Neural progenitor cell (in vitro differentiated cells): ENCODE measurements at regions not wholly inside any gene's neighbourhood (a gene's known extent, or its start where the extent isn't known, plus 50 kb on each side); places are given as distances from the start of the nearest gene placed in this dataset.

ENCODE experiments used
- EZH2 ChIP-seq: fragments of 200-600 bp; sonication (generic); IDR thresholded peaks from 2 replicates; pipeline ENCODE4 v1.6.1; 2017; ENCODE audit warnings: antibody characterized with exemption, mild to moderate bottlenecking, moderate library complexity
- TF ChIP-seq, protein P1 (sequence below): fragments of 200-600 bp; sonication (generic); IDR thresholded peaks from 2 replicates; pipeline ENCODE4 v1.5.1; 2017; ENCODE audit warnings: antibody characterized with exemption, mild to moderate bottlenecking

DNA sequence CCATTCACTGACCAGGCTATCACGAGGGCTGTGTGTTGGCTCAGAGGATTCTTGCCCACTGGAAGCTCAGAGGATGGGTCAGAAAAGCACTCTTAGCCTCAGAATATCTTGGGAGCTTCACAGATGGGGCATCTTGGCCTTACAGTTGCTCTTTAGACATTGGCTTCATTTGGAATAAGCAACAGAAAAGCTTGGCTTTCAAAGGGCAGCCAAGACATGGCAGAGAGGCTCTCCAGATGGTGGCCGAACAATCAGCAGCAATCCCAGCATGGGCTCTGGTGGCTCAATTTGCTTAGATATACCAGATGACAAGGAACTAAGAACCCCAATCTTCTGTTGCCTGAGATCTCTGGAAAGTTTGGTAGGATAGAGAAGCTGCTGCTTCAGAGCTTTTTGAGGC lies 446.2 kb downstream of the ADRA2A start:
- TF ChIP-seq, protein P1, sequence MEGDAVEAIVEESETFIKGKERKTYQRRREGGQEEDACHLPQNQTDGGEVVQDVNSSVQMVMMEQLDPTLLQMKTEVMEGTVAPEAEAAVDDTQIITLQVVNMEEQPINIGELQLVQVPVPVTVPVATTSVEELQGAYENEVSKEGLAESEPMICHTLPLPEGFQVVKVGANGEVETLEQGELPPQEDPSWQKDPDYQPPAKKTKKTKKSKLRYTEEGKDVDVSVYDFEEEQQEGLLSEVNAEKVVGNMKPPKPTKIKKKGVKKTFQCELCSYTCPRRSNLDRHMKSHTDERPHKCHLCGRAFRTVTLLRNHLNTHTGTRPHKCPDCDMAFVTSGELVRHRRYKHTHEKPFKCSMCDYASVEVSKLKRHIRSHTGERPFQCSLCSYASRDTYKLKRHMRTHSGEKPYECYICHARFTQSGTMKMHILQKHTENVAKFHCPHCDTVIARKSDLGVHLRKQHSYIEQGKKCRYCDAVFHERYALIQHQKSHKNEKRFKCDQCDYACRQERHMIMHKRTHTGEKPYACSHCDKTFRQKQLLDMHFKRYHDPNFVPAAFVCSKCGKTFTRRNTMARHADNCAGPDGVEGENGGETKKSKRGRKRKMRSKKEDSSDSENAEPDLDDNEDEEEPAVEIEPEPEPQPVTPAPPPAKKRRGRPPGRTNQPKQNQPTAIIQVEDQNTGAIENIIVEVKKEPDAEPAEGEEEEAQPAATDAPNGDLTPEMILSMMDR: no peak
- no peak for TF ChIP-seq EZH2
